ENCODE measurements at regions not wholly inside any gene's neighbourhood (a gene's known extent, or its start where the extent isn't known, plus 50 kb on each side); places are given as distances from the start of the nearest gene placed in this dataset.

GRCh38 chr9:28045051-28045450 lies 471.8 kb upstream of the C9orf72 start:
- ChIA-PET RAD21 (ENCODE audit: unreplicated experiment) (no interaction called here), CTCF (no interaction called here), POLR2A (no interaction called here), SMC1A (ENCODE audit: uncharacterized antibody, unreplicated experiment) (interaction anchor here (0.6 kb wide), 1 partner anchor 1269 kb away, joined by 3 read pairs; no protein-coding TSS in a partner anchor)
- H3K27ac ChIP-seq (ENCODE audit: control insufficient read depth, insufficient read depth): no peak overlapping the region
- no peaks in the 10 kb centered on the region for H3K9me3 ChIP-seq (replicated peaks; ENCODE audit: control insufficient read depth, insufficient read depth, low read length)
- no peaks in the 10 kb centered on the region; a peak in 1 of 4 replicates for H3K27me3 ChIP-seq (replicated peaks in 1 of 2; ENCODE audit: control insufficient read depth in 2 of 2, insufficient read depth in 2 of 2, low read length in 1 of 2)
- no peak overlapping the region for H3K4me2 ChIP-seq (ENCODE audit: control insufficient read depth, insufficient read depth)
- H3K36me3 ChIP-seq (ENCODE audit: control insufficient read depth in 2 of 2, insufficient read depth in 2 of 2, low read length in 1 of 2): no peaks in the 10 kb centered on the region
- BruUV-seq (replicated peaks): no TSS peak
- no peak for FAIRE-seq
- in situ Hi-C loops (cut with MboI): no loop called here
- no peaks in the 10 kb centered on the region for H4K20me1 ChIP-seq (ENCODE audit: control insufficient read depth, insufficient read depth)
- H2AFZ ChIP-seq (ENCODE audit: control insufficient read depth, low read depth, low read length): no peak overlapping the region
- no peak for ATAC-seq
- H3K9ac ChIP-seq (ENCODE audit: control insufficient read depth, insufficient read depth, low read length): no peak overlapping the region
- H3K4me1 ChIP-seq (ENCODE audit: control insufficient read depth, insufficient read depth, low read length): no peaks in the 10 kb centered on the region
- DNase-seq (ENCODE audit: low read depth, low spot score): no peak
- WGBS (ENCODE audit: insufficient coverage, insufficient replicate concordance, low lambda C conversion rate, missing lambda C conversion rate): 0% methylated on average over 3 of the region's 3 CpGs
- H3K4me3 ChIP-seq: no peak overlapping the region
- no peaks in the 10 kb centered on the region for H3K79me2 ChIP-seq (ENCODE audit: control insufficient read depth, insufficient read depth, low read length)
- intact Hi-C loops (cut with micrococcal nuclease; ENCODE audit: unreplicated experiment): no loop called here
- TF ChIP-seq CEBPB (IDR thresholded peaks at IDR 0.05; ENCODE audit: borderline replicate concordance in 1 of 2, low read depth in 2 of 2, low read length in 2 of 2) (no peak), MAX (IDR thresholded peaks at IDR 0.05; ENCODE audit: low read depth, low read length) (no peak), ASH2L (IDR thresholded peaks at IDR 0.05; ENCODE audit: borderline replicate concordance, low read depth) (no peak), POU2F2 (IDR thresholded peaks at IDR 0.05; ENCODE audit: borderline replicate concordance, low read depth, low read length) (no peak), YY1 (IDR thresholded peaks at IDR 0.05; ENCODE audit: low read depth, low read length) (no peak), CEBPZ (IDR thresholded peaks at IDR 0.05; ENCODE audit: low read depth, low read length) (no peak), POLR2A (IDR thresholded peaks at IDR 0.05; ENCODE audit: low read depth, low read length) (no peak), GABPA (IDR thresholded peaks at IDR 0.05; ENCODE audit: low read depth) (no peak)
- TF ChIP-seq, protein P1, sequence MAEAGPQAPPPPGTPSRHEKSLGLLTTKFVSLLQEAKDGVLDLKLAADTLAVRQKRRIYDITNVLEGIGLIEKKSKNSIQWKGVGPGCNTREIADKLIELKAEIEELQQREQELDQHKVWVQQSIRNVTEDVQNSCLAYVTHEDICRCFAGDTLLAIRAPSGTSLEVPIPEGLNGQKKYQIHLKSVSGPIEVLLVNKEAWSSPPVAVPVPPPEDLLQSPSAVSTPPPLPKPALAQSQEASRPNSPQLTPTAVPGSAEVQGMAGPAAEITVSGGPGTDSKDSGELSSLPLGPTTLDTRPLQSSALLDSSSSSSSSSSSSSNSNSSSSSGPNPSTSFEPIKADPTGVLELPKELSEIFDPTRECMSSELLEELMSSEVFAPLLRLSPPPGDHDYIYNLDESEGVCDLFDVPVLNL (IDR thresholded peaks at IDR 0.05; ENCODE audit: low read depth, low read length): no peak
- TF ChIP-seq, protein P2, sequence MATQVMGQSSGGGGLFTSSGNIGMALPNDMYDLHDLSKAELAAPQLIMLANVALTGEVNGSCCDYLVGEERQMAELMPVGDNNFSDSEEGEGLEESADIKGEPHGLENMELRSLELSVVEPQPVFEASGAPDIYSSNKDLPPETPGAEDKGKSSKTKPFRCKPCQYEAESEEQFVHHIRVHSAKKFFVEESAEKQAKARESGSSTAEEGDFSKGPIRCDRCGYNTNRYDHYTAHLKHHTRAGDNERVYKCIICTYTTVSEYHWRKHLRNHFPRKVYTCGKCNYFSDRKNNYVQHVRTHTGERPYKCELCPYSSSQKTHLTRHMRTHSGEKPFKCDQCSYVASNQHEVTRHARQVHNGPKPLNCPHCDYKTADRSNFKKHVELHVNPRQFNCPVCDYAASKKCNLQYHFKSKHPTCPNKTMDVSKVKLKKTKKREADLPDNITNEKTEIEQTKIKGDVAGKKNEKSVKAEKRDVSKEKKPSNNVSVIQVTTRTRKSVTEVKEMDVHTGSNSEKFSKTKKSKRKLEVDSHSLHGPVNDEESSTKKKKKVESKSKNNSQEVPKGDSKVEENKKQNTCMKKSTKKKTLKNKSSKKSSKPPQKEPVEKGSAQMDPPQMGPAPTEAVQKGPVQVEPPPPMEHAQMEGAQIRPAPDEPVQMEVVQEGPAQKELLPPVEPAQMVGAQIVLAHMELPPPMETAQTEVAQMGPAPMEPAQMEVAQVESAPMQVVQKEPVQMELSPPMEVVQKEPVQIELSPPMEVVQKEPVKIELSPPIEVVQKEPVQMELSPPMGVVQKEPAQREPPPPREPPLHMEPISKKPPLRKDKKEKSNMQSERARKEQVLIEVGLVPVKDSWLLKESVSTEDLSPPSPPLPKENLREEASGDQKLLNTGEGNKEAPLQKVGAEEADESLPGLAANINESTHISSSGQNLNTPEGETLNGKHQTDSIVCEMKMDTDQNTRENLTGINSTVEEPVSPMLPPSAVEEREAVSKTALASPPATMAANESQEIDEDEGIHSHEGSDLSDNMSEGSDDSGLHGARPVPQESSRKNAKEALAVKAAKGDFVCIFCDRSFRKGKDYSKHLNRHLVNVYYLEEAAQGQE (IDR thresholded peaks at IDR 0.05; ENCODE audit: low read depth, low read length): no peak
- TF ChIP-seq, protein P3, sequence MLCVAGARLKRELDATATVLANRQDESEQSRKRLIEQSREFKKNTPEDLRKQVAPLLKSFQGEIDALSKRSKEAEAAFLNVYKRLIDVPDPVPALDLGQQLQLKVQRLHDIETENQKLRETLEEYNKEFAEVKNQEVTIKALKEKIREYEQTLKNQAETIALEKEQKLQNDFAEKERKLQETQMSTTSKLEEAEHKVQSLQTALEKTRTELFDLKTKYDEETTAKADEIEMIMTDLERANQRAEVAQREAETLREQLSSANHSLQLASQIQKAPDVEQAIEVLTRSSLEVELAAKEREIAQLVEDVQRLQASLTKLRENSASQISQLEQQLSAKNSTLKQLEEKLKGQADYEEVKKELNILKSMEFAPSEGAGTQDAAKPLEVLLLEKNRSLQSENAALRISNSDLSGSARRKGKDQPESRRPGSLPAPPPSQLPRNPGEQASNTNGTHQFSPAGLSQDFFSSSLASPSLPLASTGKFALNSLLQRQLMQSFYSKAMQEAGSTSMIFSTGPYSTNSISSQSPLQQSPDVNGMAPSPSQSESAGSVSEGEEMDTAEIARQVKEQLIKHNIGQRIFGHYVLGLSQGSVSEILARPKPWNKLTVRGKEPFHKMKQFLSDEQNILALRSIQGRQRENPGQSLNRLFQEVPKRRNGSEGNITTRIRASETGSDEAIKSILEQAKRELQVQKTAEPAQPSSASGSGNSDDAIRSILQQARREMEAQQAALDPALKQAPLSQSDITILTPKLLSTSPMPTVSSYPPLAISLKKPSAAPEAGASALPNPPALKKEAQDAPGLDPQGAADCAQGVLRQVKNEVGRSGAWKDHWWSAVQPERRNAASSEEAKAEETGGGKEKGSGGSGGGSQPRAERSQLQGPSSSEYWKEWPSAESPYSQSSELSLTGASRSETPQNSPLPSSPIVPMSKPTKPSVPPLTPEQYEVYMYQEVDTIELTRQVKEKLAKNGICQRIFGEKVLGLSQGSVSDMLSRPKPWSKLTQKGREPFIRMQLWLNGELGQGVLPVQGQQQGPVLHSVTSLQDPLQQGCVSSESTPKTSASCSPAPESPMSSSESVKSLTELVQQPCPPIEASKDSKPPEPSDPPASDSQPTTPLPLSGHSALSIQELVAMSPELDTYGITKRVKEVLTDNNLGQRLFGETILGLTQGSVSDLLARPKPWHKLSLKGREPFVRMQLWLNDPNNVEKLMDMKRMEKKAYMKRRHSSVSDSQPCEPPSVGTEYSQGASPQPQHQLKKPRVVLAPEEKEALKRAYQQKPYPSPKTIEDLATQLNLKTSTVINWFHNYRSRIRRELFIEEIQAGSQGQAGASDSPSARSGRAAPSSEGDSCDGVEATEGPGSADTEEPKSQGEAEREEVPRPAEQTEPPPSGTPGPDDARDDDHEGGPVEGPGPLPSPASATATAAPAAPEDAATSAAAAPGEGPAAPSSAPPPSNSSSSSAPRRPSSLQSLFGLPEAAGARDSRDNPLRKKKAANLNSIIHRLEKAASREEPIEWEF (IDR thresholded peaks at IDR 0.05; ENCODE audit: insufficient replicate concordance, low read depth, low read length): no peak
